Colonic mucosa (tissue), 4 donors: ENCODE measurements at regions not wholly inside any gene's neighbourhood (a gene's known extent, or its start where the extent isn't known, plus 50 kb on each side); places are given as distances from the start of the nearest gene placed in this dataset.

ENCODE experiments used
- DNase-seq: peaks from one replicate; pipeline ENCODE4 v3.0.0-alpha.2; 2020
- H3K27ac ChIP-seq: fragments of 200-600 bp; one replicate; pipeline ENCODE4 v1.8.0; 2021
- H3K27me3 ChIP-seq: fragments of 200-600 bp; one replicate; pipeline ENCODE4 v1.8.0; 2021
- H3K36me3 ChIP-seq: fragments of 200-600 bp; one replicate; pipeline ENCODE4 v1.8.0; 2021
- H3K4me1 ChIP-seq: fragments of 200-600 bp; one replicate; pipeline ENCODE4 v1.8.0; 2021; ENCODE audit warnings: mild to moderate bottlenecking
- H3K4me3 ChIP-seq: fragments of 200-600 bp; one replicate; pipeline ENCODE4 v1.8.0; 2021
- H3K9ac ChIP-seq, 2 donors: one replicate each; pipeline ENCODE4 v1.7.0; 2013; ENCODE audit warnings: control low read depth in 2 of 2, low read depth in 2 of 2, low read length in 2 of 2
- H3K9me3 ChIP-seq: fragments of 200-600 bp; one replicate; pipeline ENCODE4 v1.8.0; 2021
- intact Hi-C: fragments of 100-400 bp; cut with DNase I; formaldehyde crosslinking; loops from one replicate; pipeline ENCODE4 v1.14.1; 2022
- TF ChIP-seq, protein P1 (sequence below): fragments of 200-600 bp; IDR thresholded peaks from one replicate; pipeline ENCODE4 v1.8.0; 2022; ENCODE audit warnings: antibody characterized with exemption, mild to moderate bottlenecking
- donor health status: healthy.
- donor health status: DM: no; HTN: no; CAD: no.
- donor health status: DM: no; HTN: no; CAD: no.

DNA sequence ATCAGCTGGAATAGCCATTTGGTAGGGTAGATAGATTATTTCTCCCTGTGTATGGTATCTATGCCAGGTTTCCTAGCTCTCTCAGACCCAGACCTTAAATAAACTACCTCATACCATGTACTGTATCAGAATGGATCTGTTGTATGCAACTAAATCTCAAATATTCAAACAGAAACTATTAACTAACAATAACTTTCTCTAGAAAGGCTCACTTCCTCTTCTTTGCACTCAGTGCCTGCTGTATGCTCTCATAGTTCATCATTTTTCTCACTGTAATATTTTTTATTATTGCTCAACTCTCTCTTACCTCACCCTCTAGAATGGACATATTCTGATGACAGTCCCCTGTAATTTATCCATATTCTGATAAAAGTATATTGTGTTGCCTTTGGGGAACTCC is 182.4 kb downstream of the TOX3 start:
- Histone ChIP-seq H3K27ac (no peak overlapping the region), H3K36me3 (no peaks in the 10 kb centered on the region), H3K4me1 (no peaks in the 10 kb centered on the region), H3K9me3 (no peaks in the 10 kb centered on the region), H3K4me3 (no peak overlapping the region), H3K9ac (no peak overlapping the region), H3K27me3 (no peaks in the 10 kb centered on the region)
- DNase-seq = no peak
- intact Hi-C loops = no loop called here
- TF ChIP-seq, protein P1, sequence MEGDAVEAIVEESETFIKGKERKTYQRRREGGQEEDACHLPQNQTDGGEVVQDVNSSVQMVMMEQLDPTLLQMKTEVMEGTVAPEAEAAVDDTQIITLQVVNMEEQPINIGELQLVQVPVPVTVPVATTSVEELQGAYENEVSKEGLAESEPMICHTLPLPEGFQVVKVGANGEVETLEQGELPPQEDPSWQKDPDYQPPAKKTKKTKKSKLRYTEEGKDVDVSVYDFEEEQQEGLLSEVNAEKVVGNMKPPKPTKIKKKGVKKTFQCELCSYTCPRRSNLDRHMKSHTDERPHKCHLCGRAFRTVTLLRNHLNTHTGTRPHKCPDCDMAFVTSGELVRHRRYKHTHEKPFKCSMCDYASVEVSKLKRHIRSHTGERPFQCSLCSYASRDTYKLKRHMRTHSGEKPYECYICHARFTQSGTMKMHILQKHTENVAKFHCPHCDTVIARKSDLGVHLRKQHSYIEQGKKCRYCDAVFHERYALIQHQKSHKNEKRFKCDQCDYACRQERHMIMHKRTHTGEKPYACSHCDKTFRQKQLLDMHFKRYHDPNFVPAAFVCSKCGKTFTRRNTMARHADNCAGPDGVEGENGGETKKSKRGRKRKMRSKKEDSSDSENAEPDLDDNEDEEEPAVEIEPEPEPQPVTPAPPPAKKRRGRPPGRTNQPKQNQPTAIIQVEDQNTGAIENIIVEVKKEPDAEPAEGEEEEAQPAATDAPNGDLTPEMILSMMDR = no peak

DNA sequence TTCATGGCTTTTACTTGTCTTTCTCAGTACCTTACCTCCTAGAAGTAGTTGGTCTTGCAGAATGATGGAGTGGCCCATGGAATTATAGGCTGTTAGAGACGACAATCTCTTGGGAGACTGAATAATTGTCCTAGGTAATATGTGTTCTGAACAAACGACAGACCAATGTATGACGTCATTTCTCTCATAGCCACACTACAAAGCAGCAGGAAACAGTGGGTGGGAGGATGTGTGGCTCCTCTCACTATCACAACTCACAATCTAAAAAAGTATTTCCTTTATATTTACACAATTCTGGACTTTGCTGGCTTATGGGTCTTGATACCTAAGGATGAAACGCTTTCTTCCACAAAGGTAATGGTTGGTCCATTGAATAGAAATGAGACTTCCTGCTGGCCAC is 183.9 kb downstream of the TOX3 start:
- no peaks in the 10 kb centered on the region for H3K36me3 ChIP-seq
- no peak for DNase-seq
- no peak overlapping the region for H3K4me3 ChIP-seq
- TF ChIP-seq, protein P1 = no peak
- H3K4me1 ChIP-seq = no peaks in the 10 kb centered on the region
- intact Hi-C loops = no loop called here
- no peaks in the 10 kb centered on the region for H3K9me3 ChIP-seq
- no peak overlapping the region for H3K9ac ChIP-seq
- no peak overlapping the region for H3K27ac ChIP-seq
- no peaks in the 10 kb centered on the region for H3K27me3 ChIP-seq

DNA sequence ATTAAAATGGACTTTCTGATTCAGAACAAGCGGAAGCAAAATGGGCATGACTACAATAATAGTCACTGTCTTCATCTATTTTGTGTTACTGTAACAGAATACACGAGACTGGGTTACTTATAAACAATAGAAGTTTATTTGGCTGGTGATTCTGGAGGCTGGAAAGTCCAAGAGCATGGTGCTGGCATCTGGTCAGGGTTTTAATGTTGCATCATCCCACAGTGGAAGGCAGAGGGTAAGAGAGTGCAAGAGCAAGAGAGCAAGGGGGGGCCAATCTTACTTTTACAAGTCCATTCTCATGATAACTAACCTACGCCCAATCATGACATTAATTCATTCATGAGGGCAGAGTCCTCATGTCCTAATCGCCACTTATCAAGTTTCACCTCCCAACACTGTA is 189.2 kb downstream of the TOX3 start:
- no peak overlapping the region for H3K4me3 ChIP-seq

DNA sequence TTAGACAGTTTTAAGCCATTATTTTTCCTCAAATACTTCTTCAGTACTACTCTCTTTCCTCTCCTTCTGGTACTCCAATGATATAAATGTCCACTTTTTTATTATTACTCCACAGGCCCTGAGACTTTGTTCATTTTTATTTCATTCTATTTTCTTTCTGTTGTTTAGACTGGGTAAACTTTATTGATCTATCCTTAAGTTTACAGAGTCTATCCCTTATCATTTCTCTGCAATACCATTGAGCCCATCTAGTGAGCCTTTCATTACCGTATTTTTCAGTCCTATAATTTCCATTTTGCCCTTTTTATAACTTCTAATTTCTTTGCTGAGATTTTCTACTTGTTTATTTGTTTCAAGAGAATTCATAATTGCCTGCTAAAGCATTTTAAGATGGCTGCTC is 193.7 kb downstream of the TOX3 start:
- H3K9me3 ChIP-seq = no peaks in the 10 kb centered on the region
- intact Hi-C loops = no loop called here
- no peak overlapping the region for H3K4me3 ChIP-seq
- no peaks in the 10 kb centered on the region for H3K36me3 ChIP-seq
- TF ChIP-seq, protein P1 = no peak
- no peak for DNase-seq
- H3K27ac ChIP-seq = no peak overlapping the region
- H3K4me1 ChIP-seq = no peaks in the 10 kb centered on the region
- H3K9ac ChIP-seq = no peak overlapping the region
- no peaks in the 10 kb centered on the region for H3K27me3 ChIP-seq

More for the DNA sequence above, 189.2 kb downstream of the TOX3 start:
- Histone ChIP-seq H3K36me3 (no peaks in the 10 kb centered on the region), H3K9ac (no peak overlapping the region), H3K27me3 (no peaks in the 10 kb centered on the region), H3K4me1 (no peaks in the 10 kb centered on the region), H3K9me3 (no peaks in the 10 kb centered on the region), H3K27ac (no peak overlapping the region)
- no peak for DNase-seq
- intact Hi-C loops = no loop called here
- TF ChIP-seq, protein P1 = no peak

DNA sequence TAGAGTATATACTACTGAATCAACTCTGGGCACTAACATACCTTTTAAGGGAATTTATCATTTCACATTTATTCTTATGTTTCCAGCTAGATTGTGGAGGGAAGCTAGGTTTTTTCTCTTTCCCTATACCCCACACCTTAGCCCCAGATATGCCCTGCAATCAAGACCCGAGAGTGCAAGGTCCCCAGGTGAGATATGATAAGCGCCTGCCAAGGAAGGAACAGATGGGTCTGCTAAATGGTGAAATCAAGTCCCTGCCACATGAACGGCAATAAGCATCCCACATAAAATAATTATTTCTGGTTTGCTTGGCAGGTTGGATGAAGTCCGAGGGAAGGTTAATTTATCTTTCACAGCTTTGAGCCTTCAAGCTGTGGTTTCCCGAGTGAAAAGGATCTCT is 195.5 kb downstream of the TOX3 start:
- Histone ChIP-seq H3K4me1 (no peaks in the 10 kb centered on the region), H3K9ac (no peak overlapping the region), H3K27ac (no peak overlapping the region), H3K9me3 (no peaks in the 10 kb centered on the region), H3K36me3 (no peaks in the 10 kb centered on the region), H3K4me3 (no peak overlapping the region), H3K27me3 (no peaks in the 10 kb centered on the region)
- no peak for DNase-seq
- TF ChIP-seq, protein P1 = no peak
- intact Hi-C loops = no loop called here
